ENCODE measurements at regions not wholly inside any gene's neighbourhood (a gene's known extent, or its start where the extent isn't known, plus 50 kb on each side); places are given as distances from the start of the nearest gene placed in this dataset.

- DNase-seq (no peak), ATAC-seq (ENCODE audit: low read depth) (no peak)
- Histone ChIP-seq H2AK9ac (replicated peaks; ENCODE audit: low read depth, low read length, poor library complexity) (no peak overlapping the region), H3K56ac (ENCODE audit: extremely low read depth, insufficient read depth, low read length) (no peak overlapping the region), H3K23ac (ENCODE audit: low read depth, low read length) (no peak overlapping the region), H3K27me3 (ENCODE audit: control insufficient read depth, insufficient read depth, low read length) (no peaks in the 10 kb centered on the region), H3K4me2 (ENCODE audit: low read depth, low read length) (no peak overlapping the region), H4K5ac (ENCODE audit: low read depth, low read length) (no peak overlapping the region), H3K4ac (ENCODE audit: low read depth, low read length) (no peak overlapping the region), H2BK120ac (ENCODE audit: low read depth, low read length) (no peak overlapping the region), H3K9ac (ENCODE audit: low read depth, low read length) (no peak overlapping the region), H2AFZ (replicated peaks; ENCODE audit: low read length, poor library complexity) (no peak overlapping the region), H3K14ac (replicated peaks; ENCODE audit: low read depth, low read length) (no peak overlapping the region), H2AK5ac (ENCODE audit: low read depth, low read length) (no peak overlapping the region), H2BK15ac (ENCODE audit: low read depth, low read length) (no peak overlapping the region), H3K36me3 (ENCODE audit: control insufficient read depth, insufficient read depth, low read length) (no peaks in the 10 kb centered on the region), H3K4me3 (ENCODE audit: insufficient read depth, low read depth, low read length) (no peak overlapping the region), H3K27ac (ENCODE audit: insufficient read depth, low read length) (no peak overlapping the region), H3K79me1 (ENCODE audit: low read depth in 1 of 2, low read length in 2 of 2) (no peaks in the 10 kb centered on the region), H3K9me3 (ENCODE audit: control insufficient read depth, insufficient read depth, low read length) (peaks cover 11% of the 10 kb centered on the region; the same call in 1 of the 2 replicates), H4K91ac (ENCODE audit: insufficient read depth, low read depth, low read length) (no peak overlapping the region), H2BK20ac (ENCODE audit: low read depth, low read length) (no peak overlapping the region), H3K18ac (ENCODE audit: low read depth, low read length) (no peak overlapping the region), H4K8ac (ENCODE audit: low read depth in 2 of 2, low read length in 2 of 2) (no peak overlapping the region), H2BK5ac (ENCODE audit: low read depth, low read length, poor library complexity, severe bottlenecking) (no peak overlapping the region), H3K9me1 (ENCODE audit: insufficient read depth, low read length) (no peaks in the 10 kb centered on the region), H3K4me1 (ENCODE audit: control insufficient read depth, insufficient read depth, low read length) (no peaks in the 10 kb centered on the region), H4K20me1 (ENCODE audit: insufficient read depth, low read length) (no peaks in the 10 kb centered on the region)
- ChIA-PET CTCF (interaction anchor here (0.6 kb wide), 1 partner anchor 19 kb away, joined by 3 read pairs; no protein-coding TSS in a partner anchor), POLR2A (ENCODE audit: unreplicated experiment) (no interaction called here)
- TF ChIP-seq FOS (IDR thresholded peaks at IDR 0.05; ENCODE audit: low read depth, low read length) (no peak), SMC3 (IDR thresholded peaks at IDR 0.05; ENCODE audit: low read depth, low read length) (no peak), CHD1 (IDR thresholded peaks at IDR 0.05; ENCODE audit: low read depth, low read length) (no peak), POLR2A (IDR thresholded peaks at IDR 0.05; ENCODE audit: low read depth, low read length) (no peak), NFE2L2 (IDR thresholded peaks at IDR 0.05; ENCODE audit: low read depth, low read length) (no peak), CTCF (conservative IDR thresholded peaks at IDR 0.05; ENCODE audit: low read depth, low read length) (no peak), CEBPB (IDR thresholded peaks at IDR 0.05; ENCODE audit: low read depth, low read length) (no peak), BHLHE40 (IDR thresholded peaks at IDR 0.05; ENCODE audit: low read depth, low read length) (no peak), RFX5 (IDR thresholded peaks at IDR 0.05; ENCODE audit: low read depth, low read length) (no peak), MAFK (IDR thresholded peaks at IDR 0.05; ENCODE audit: low read depth, low read length) (no peak), MAZ (IDR thresholded peaks at IDR 0.05; ENCODE audit: borderline replicate concordance, low read depth, low read length) (no peak), RCOR1 (IDR thresholded peaks at IDR 0.05; ENCODE audit: insufficient replicate concordance, low read length) (no peak), MXI1 (IDR thresholded peaks at IDR 0.05; ENCODE audit: borderline replicate concordance, low read depth, low read length) (no peak), RAD21 (IDR thresholded peaks at IDR 0.05; ENCODE audit: low read length) (no peak), ELK1 (IDR thresholded peaks at IDR 0.05; ENCODE audit: borderline replicate concordance, low read depth, low read length) (no peak)
- TF ChIP-seq, protein P1, sequence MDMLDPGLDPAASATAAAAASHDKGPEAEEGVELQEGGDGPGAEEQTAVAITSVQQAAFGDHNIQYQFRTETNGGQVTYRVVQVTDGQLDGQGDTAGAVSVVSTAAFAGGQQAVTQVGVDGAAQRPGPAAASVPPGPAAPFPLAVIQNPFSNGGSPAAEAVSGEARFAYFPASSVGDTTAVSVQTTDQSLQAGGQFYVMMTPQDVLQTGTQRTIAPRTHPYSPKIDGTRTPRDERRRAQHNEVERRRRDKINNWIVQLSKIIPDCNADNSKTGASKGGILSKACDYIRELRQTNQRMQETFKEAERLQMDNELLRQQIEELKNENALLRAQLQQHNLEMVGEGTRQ (IDR thresholded peaks at IDR 0.05; ENCODE audit: low read depth, low read length) = no peak
- in situ Hi-C loops (cut with MboI; ENCODE audit: low sequenced_read_pairs) = no loop called here
- no TSS peak for BruUV-seq (replicated peaks)
- intact Hi-C loops (cut with micrococcal nuclease) = no loop called here
- dilution Hi-C loops (cut with HindIII; ENCODE audit: low sequenced_read_pairs, unreplicated experiment) = no loop called here
- 30% methylated on average over 2 of the region's 4 CpGs; no CpG with 5 or more reads in 1 of the 2 experiments for WGBS, 2 experiments (ENCODE audit: extremely low coverage in 2 of 2, insufficient read length in 1 of 2)
These were observed 158.9 kb upstream of the PROX1 start for GRCh38 chr1:213828867-213829266.

Measured in IMR-90 (cell line).